GM12878 (cell line): ENCODE measurements at regions not wholly inside any gene's neighbourhood (a gene's known extent, or its start where the extent isn't known, plus 50 kb on each side); places are given as distances from the start of the nearest gene placed in this dataset.

Experiments used
- ATAC-seq: fragments of 200-7000 bp; cut with Tn5 transposase; 3 replicates; pipeline ENCODE4 v1.9.1; 2020; ENCODE audit warnings: mild to moderate bottlenecking, moderate library complexity
- BruUV-seq: library from RNA; stranded (reverse); fragments of 400-500 nt; replicated peaks from 2 replicates; lab custom pipeline; 2021; lab: Mats Ljungman, UMichigan
- CTCF ChIA-PET: fragments of 300-600 bp; sonication (Branson Sonifier 250); formaldehyde crosslinking; extraction: SDS; loops from one replicate; lab custom pipeline; 2021; ENCODE audit warnings: inconsistent platforms; lab: Yijun Ruan, JAX
- POLR2A ChIA-PET: fragments of 350-600 bp; formaldehyde crosslinking; extraction: SDS; loops from one replicate; lab custom pipeline; 2021; ENCODE audit warnings: inconsistent platforms; lab: Charles Lee
- RAD21 ChIA-PET: fragments of 300-600 bp; sonication (Branson Sonifier 250); formaldehyde crosslinking; loops from one replicate; lab custom pipeline; 2023; ENCODE audit warnings: antibody characterized with exemption; ENCODE audit not compliant: unreplicated experiment; lab: Charles Lee
- SMC1A ChIA-PET: fragments of 300-600 bp; sonication (Branson Sonifier 250); formaldehyde crosslinking; loops from one replicate; lab custom pipeline; 2023; ENCODE audit not compliant: unreplicated experiment, uncharacterized antibody; lab: Charles Lee
- DNase-seq: peaks from one replicate; pipeline ENCODE4 v3.0.0-alpha.2; 2011; ENCODE audit warnings: low read depth, low spot score
- FAIRE-seq: peaks from 3 replicates; lab custom pipeline; 2011; peaks lifted over from hg19 to GRCh38; lab: Jason Lieb, UNC
- H2AFZ ChIP-seq: 2 replicates; pipeline ENCODE4 v1.6.0; 2011; ENCODE audit warnings: low read depth, low read length, control low read depth; ENCODE audit not compliant: control insufficient read depth
- H3K27ac ChIP-seq: 2 replicates; pipeline ENCODE4 v1.5.1; 2011; ENCODE audit warnings: control low read depth; ENCODE audit not compliant: control insufficient read depth, insufficient read depth
- H3K27me3 ChIP-seq, 2 experiments: replicated peaks in 1 of 2; 2 replicates each; pipeline versions ENCODE4 v1.6.0 to v1.6.1; 2011; ENCODE audit warnings: low read length in 1 of 2; ENCODE audit not compliant: control insufficient read depth in 2 of 2, insufficient read depth in 2 of 2
- H3K36me3 ChIP-seq, 2 experiments: 2 replicates each; pipeline ENCODE4 v1.5.1; 2011; ENCODE audit warnings: low read length in 1 of 2; ENCODE audit not compliant: control insufficient read depth in 2 of 2, insufficient read depth in 2 of 2
- H3K4me1 ChIP-seq: 2 replicates; pipeline ENCODE4 v1.6.1; 2011; ENCODE audit warnings: mild to moderate bottlenecking, low read length, moderate library complexity, mixed read lengths; ENCODE audit not compliant: control insufficient read depth, insufficient read depth
- H3K4me2 ChIP-seq: 2 replicates; pipeline ENCODE4 v1.6.0; 2011; ENCODE audit warnings: control low read depth; ENCODE audit not compliant: control insufficient read depth, insufficient read depth
- H3K4me3 ChIP-seq: fragments of 200-600 bp; sonication (generic); 2 replicates; pipeline ENCODE4 v1.5.1; 2016
- H3K79me2 ChIP-seq: 2 replicates; pipeline ENCODE4 v1.6.0; 2011; ENCODE audit warnings: low read length; ENCODE audit not compliant: control insufficient read depth, insufficient read depth
- H3K9ac ChIP-seq: 2 replicates; pipeline ENCODE4 v1.8.0; 2011; ENCODE audit warnings: low read length, control low read depth, mixed read lengths; ENCODE audit not compliant: control insufficient read depth, insufficient read depth
- H3K9me3 ChIP-seq: replicated peaks from 3 replicates; pipeline ENCODE4 v1.5.1; 2011; ENCODE audit warnings: mild to moderate bottlenecking, low read length; ENCODE audit not compliant: control insufficient read depth, insufficient read depth
- H4K20me1 ChIP-seq: 2 replicates; pipeline ENCODE4 v1.6.0; 2011; ENCODE audit not compliant: control insufficient read depth, insufficient read depth
- CREB1 ChIP-seq: IDR thresholded peaks from 2 replicates; pipeline ENCODE4 v1.6.1; 2012; ENCODE audit warnings: low read depth, mild to moderate bottlenecking, inconsistent platforms
- HDGF ChIP-seq: fragments of 450-650 bp; IDR thresholded peaks from 2 replicates; pipeline ENCODE4 v1.6.1; 2016; ENCODE audit warnings: antibody characterized with exemption
- KAT2A ChIP-seq: conservative IDR thresholded peaks from 2 replicates; pipeline ENCODE4 v1.6.1; 2011; ENCODE audit warnings: low read depth, low read length; ENCODE audit not compliant: control insufficient read depth
- NR2F1 ChIP-seq: fragments of 450-650 bp; conservative IDR thresholded peaks from 2 replicates; pipeline ENCODE4 v1.6.1; 2017; ENCODE audit warnings: mild to moderate bottlenecking
- POU2F2 ChIP-seq: IDR thresholded peaks from 3 replicates; pipeline ENCODE4 v1.6.1; 2011; ENCODE audit warnings: low read depth, mild to moderate bottlenecking, low read length, borderline replicate concordance
- RB1 ChIP-seq: fragments of 450-650 bp; formaldehyde crosslinking; IDR thresholded peaks from 2 replicates; pipeline ENCODE4 v1.6.1; 2017; ENCODE audit warnings: mild to moderate bottlenecking, borderline replicate concordance
- TARDBP ChIP-seq: IDR thresholded peaks from 2 replicates; pipeline ENCODE4 v1.6.1; 2016; ENCODE audit warnings: borderline replicate concordance
- ZSCAN29 ChIP-seq: fragments of 450-650 bp; IDR thresholded peaks from 2 replicates; pipeline ENCODE4 v1.6.1; 2017; ENCODE audit warnings: mild to moderate bottlenecking, moderate library complexity
- WGBS: methylation state at CpG from one replicate; pipeline ENCODE4 v1.1.6; 2016; ENCODE audit warnings: low lambda C conversion rate; ENCODE audit not compliant: insufficient replicate concordance, insufficient coverage; ENCODE audit errors: missing lambda C conversion rate; 5-methylcytosine and 5-hydroxymethylcytosine counted together
- in situ Hi-C: fragments of 300-500 bp; cut with MboI; formaldehyde crosslinking; loops from 9 replicates; pipeline ENCODE4 v1.14.3; 2018; ENCODE audit warnings: mixed read lengths
- intact Hi-C: fragments of 100-400 bp; cut with micrococcal nuclease; formaldehyde crosslinking; loops from one replicate; pipeline ENCODE4 v1.14.2; 2022; ENCODE audit not compliant: unreplicated experiment
- TF ChIP-seq, protein P1 (sequence below): fragments of 450-650 bp; IDR thresholded peaks from 2 replicates; pipeline ENCODE4 v1.6.1; 2016; ENCODE audit warnings: mild to moderate bottlenecking
- TF ChIP-seq, protein P2 (sequence below): fragments of 450-650 bp; IDR thresholded peaks from 2 replicates; pipeline ENCODE4 v1.6.1; 2018; ENCODE audit warnings: borderline replicate concordance, mild to moderate bottlenecking; ENCODE audit not compliant: partially characterized antibody

DNA sequence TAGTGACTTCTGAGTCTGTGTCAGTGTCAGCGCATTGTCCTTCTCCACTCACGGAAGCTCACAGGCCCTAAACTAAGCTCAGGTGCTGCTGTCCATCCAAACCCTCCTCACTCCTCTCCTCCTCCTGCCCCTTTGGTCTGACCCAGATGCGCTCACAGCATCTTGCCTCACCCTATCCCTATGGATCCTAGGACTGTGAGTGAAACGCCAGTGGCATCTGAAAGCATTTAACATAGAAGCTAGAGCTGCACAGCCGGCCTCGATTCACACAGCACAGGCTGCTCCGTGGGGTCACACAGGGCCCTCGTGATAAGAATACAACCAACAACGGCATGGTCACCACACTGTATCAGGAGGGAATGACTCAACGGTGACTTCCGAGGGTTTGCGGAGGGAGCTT, 149.1 kb upstream of the SPACA7 start (continued):
- TF ChIP-seq, protein P1, sequence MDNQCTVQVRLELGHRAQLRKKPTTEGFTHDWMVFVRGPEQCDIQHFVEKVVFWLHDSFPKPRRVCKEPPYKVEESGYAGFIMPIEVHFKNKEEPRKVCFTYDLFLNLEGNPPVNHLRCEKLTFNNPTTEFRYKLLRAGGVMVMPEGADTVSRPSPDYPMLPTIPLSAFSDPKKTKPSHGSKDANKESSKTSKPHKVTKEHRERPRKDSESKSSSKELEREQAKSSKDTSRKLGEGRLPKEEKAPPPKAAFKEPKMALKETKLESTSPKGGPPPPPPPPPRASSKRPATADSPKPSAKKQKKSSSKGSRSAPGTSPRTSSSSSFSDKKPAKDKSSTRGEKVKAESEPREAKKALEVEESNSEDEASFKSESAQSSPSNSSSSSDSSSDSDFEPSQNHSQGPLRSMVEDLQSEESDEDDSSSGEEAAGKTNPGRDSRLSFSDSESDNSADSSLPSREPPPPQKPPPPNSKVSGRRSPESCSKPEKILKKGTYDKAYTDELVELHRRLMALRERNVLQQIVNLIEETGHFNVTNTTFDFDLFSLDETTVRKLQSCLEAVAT = no peak
- no peak for TF ChIP-seq TARDBP
- no peak for TF ChIP-seq ZSCAN29
- no peak for TF ChIP-seq RB1

DNA sequence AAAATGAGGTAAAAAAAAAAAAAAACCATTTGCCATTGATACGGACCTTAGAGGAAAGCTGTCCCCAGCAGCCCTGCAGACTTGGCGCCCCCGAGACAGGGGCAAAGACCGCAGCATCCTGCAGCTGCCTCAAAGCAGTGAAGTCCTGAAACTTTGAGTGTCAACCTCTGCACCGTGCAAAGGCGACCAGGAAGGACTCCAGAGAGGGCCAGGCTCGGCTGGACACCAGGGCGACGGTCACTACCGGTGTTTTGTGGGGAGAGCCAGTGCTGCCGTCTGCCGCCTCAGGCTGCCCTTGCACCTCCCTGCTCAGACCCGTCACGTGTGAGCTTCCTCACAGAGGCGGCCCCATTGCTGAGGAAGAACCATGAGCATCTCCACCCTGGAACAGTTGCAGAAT, 146.7 kb upstream of the SPACA7 start:
- no peak for DNase-seq
- Histone ChIP-seq H3K4me1 (no peaks in the 10 kb centered on the region), H3K36me3 (no peaks in the 10 kb centered on the region), H2AFZ (no peak overlapping the region), H3K9ac (no peak overlapping the region), H3K9me3 (no peaks in the 10 kb centered on the region), H4K20me1 (no peaks in the 10 kb centered on the region), H3K27ac (no peak overlapping the region), H3K4me3 (no peak overlapping the region), H3K79me2 (no peaks in the 10 kb centered on the region), H3K4me2 (no peak overlapping the region), H3K27me3 (no peaks in the 10 kb centered on the region)
- 40% methylated on average over 15 of the region's 15 CpGs for WGBS
- CTCF ChIA-PET = no interaction called here
- TF ChIP-seq CREB1 = no peak
- TF ChIP-seq HDGF = no peak
- TF ChIP-seq NR2F1 = no peak
- TF ChIP-seq, protein P2, sequence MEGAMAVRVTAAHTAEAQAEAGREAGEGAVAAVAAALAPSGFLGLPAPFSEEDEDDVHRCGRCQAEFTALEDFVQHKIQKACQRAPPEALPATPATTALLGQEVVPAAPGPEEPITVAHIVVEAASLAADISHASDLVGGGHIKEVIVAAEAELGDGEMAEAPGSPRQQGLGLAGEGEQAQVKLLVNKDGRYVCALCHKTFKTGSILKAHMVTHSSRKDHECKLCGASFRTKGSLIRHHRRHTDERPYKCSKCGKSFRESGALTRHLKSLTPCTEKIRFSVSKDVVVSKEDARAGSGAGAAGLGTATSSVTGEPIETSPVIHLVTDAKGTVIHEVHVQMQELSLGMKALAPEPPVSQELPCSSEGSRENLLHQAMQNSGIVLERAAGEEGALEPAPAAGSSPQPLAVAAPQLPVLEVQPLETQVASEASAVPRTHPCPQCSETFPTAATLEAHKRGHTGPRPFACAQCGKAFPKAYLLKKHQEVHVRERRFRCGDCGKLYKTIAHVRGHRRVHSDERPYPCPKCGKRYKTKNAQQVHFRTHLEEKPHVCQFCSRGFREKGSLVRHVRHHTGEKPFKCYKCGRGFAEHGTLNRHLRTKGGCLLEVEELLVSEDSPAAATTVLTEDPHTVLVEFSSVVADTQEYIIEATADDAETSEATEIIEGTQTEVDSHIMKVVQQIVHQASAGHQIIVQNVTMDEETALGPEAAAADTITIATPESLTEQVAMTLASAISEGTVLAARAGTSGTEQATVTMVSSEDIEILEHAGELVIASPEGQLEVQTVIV = no peak
- TF ChIP-seq KAT2A = no peak
- TF ChIP-seq POU2F2 = no peak
- FAIRE-seq = no peak
- no peak for ATAC-seq
- POLR2A ChIA-PET = no interaction called here
- intact Hi-C loops = no loop called here
- in situ Hi-C loops = no loop called here
- SMC1A ChIA-PET = no interaction called here
- RAD21 ChIA-PET = no interaction called here
- no TSS peak for BruUV-seq
